H1 (cell line): ENCODE measurements at regions not wholly inside any gene's neighbourhood (a gene's known extent, or its start where the extent isn't known, plus 50 kb on each side); places are given as distances from the start of the nearest gene placed in this dataset.

ENCODE experiments used
- CTCF ChIA-PET: fragments of 300-600 bp; sonication (Branson Sonifier 250); formaldehyde crosslinking; loops from one replicate; lab custom pipeline; 2021; ENCODE audit not compliant: partially characterized antibody; lab: Charles Lee
- POLR2A ChIA-PET: fragments of 300-600 bp; sonication (Branson Sonifier 250); formaldehyde crosslinking; loops from one replicate; lab custom pipeline; 2021; ENCODE audit warnings: inconsistent platforms; ENCODE audit not compliant: partially characterized antibody; lab: Charles Lee
- DNase-seq, 2 experiments: peaks; one replicate each; pipeline versions ENCODE4 v3.0.0 to v3.0.0-alpha.2; 2010 to 2022; ENCODE audit warnings: low spot score in 2 of 2, low read depth in 1 of 2, mixed read lengths in 1 of 2
- FAIRE-seq: peaks from 2 replicates; lab custom pipeline; 2011; peaks lifted over from hg19 to GRCh38; lab: Jason Lieb, UNC
- H2AFZ ChIP-seq: 2 replicates; pipeline ENCODE4 v1.8.1; 2012; ENCODE audit warnings: low read length, inconsistent platforms
- H2AK5ac ChIP-seq: 2 replicates; pipeline ENCODE4 v1.6.1; 2013; ENCODE audit warnings: low read depth, low read length
- H2BK120ac ChIP-seq: replicated peaks from 2 replicates; pipeline ENCODE3; 2013; ENCODE audit warnings: low read depth, low read length, inconsistent platforms
- H2BK12ac ChIP-seq: 2 replicates; pipeline ENCODE4 v1.6.1; 2013; ENCODE audit warnings: low read depth, low read length
- H2BK15ac ChIP-seq: 2 replicates; pipeline ENCODE4 v1.6.1; 2013; ENCODE audit warnings: low read length
- H2BK20ac ChIP-seq: 2 replicates; pipeline ENCODE4 v1.6.1; 2013; ENCODE audit warnings: low read length
- H2BK5ac ChIP-seq: 2 replicates; pipeline ENCODE4 v1.6.1; 2013; ENCODE audit warnings: low read depth, low read length
- H3K14ac ChIP-seq: 2 replicates; pipeline ENCODE4 v1.6.1; 2013; ENCODE audit warnings: inconsistent platforms; ENCODE audit not compliant: insufficient read length
- H3K18ac ChIP-seq: 2 replicates; pipeline ENCODE4 v1.6.1; 2013; ENCODE audit warnings: low read length; ENCODE audit errors: extremely low read depth
- H3K23ac ChIP-seq: 2 replicates; pipeline ENCODE4 v1.6.1; 2013; ENCODE audit warnings: inconsistent platforms; ENCODE audit not compliant: insufficient read length
- H3K23me2 ChIP-seq: 2 replicates; pipeline ENCODE4 v1.6.1; 2013; ENCODE audit warnings: low read depth, low read length
- H3K27ac ChIP-seq: 2 replicates; pipeline ENCODE4 v1.6.1; 2011; ENCODE audit warnings: low read depth, low read length, inconsistent platforms
- H3K27me3 ChIP-seq, 4 experiments: replicated peaks in 1 of 4; 1 replicate in 1 of 4; 2 replicates in 3 of 4; pipeline versions ENCODE4 v1.6.1 to v1.8.1; 2011 to 2013; ENCODE audit warnings: low read length in 3 of 4, mild to moderate bottlenecking in 3 of 4, inconsistent platforms in 2 of 4, mixed read lengths in 2 of 4, moderate library complexity in 1 of 4; ENCODE audit not compliant: control insufficient read depth in 3 of 4, insufficient read depth in 3 of 4; ENCODE audit errors: extremely low read depth in 1 of 4
- H3K36me3 ChIP-seq, 4 experiments: 2 replicates each; pipeline versions ENCODE4 v1.6.1 to v1.8.1; 2011 to 2013; ENCODE audit warnings: mild to moderate bottlenecking in 4 of 4, low read length in 3 of 4, moderate library complexity in 2 of 4, control low read depth in 1 of 4, inconsistent platforms in 1 of 4; ENCODE audit not compliant: insufficient read depth in 4 of 4, control insufficient read depth in 2 of 4
- H3K4ac ChIP-seq: replicated peaks from 2 replicates; pipeline ENCODE3; 2013; ENCODE audit warnings: low read length, low read depth, mixed read lengths, inconsistent platforms; ENCODE audit not compliant: insufficient read length
- H3K4me1 ChIP-seq, 4 experiments: replicated peaks in 1 of 4; 1 replicate in 1 of 4; 2 replicates in 3 of 4; pipeline versions ENCODE4 v1.6.1 to v1.8.1; 2011 to 2013; ENCODE audit warnings: low read length in 3 of 4, inconsistent platforms in 2 of 4, mixed read lengths in 1 of 4; ENCODE audit not compliant: insufficient read depth in 4 of 4, control insufficient read depth in 3 of 4
- H3K4me2 ChIP-seq, 2 experiments: 2 replicates each; pipeline versions ENCODE4 v1.6.1 to v1.8.1; 2011 to 2013; ENCODE audit warnings: low read depth in 2 of 2, low read length in 2 of 2, control low read depth in 1 of 2, inconsistent platforms in 1 of 2, mild to moderate bottlenecking in 1 of 2; ENCODE audit not compliant: insufficient read depth in 1 of 2
- H3K4me3 ChIP-seq, 4 experiments: fragments of 200-600, 300-600 bp in 1 of 4; sonication (generic), shearing (Covaris generic), sonication (Bioruptor Twin) in 1 of 4; 2 replicates each; pipeline versions ENCODE4 v1.5.1 to v1.8.1; 2011 to 2016; ENCODE audit warnings: low read length in 4 of 4, low read depth in 3 of 4, control low read depth in 2 of 4, inconsistent platforms in 2 of 4, mild to moderate bottlenecking in 2 of 4, mixed read lengths in 1 of 4, moderate library complexity in 1 of 4; ENCODE audit not compliant: insufficient read depth in 2 of 4; ENCODE audit errors: extremely low read depth in 1 of 4
- H3K56ac ChIP-seq: replicated peaks from 2 replicates; pipeline ENCODE3; 2013; ENCODE audit warnings: low read depth, mild to moderate bottlenecking, mixed read lengths, low read length, inconsistent platforms; ENCODE audit not compliant: insufficient read length
- H3K79me1 ChIP-seq: 2 replicates; pipeline ENCODE4 v1.6.1; 2013; ENCODE audit warnings: low read depth, low read length, control low read depth
- H3K79me2 ChIP-seq, 2 experiments: 2 replicates each; pipeline versions ENCODE4 v1.6.1 to v1.8.1; 2012 to 2013; ENCODE audit warnings: low read length in 2 of 2, mild to moderate bottlenecking in 2 of 2, inconsistent platforms in 1 of 2; ENCODE audit not compliant: insufficient read depth in 2 of 2, control insufficient read depth in 1 of 2
- H3K9ac ChIP-seq, 4 experiments: replicated peaks in 1 of 4; 1 replicate in 1 of 4; 2 replicates in 3 of 4; pipeline versions ENCODE4 v1.6.1 to v1.8.1; 2011 to 2013; ENCODE audit warnings: low read depth in 3 of 4, low read length in 3 of 4, control low read depth in 2 of 4, mild to moderate bottlenecking in 2 of 4, moderate library complexity in 2 of 4, inconsistent platforms in 1 of 4; ENCODE audit errors: extremely low read depth in 1 of 4
- H3K9me3 ChIP-seq, 2 experiments: 2 replicates each; pipeline versions ENCODE4 v1.6.1 to v1.8.1; 2012 to 2013; ENCODE audit warnings: mild to moderate bottlenecking in 2 of 2, moderate library complexity in 2 of 2, control low read depth in 1 of 2, inconsistent platforms in 1 of 2, low read depth in 1 of 2, low read length in 1 of 2, mixed read lengths in 1 of 2; ENCODE audit not compliant: insufficient read depth in 2 of 2
- H4K20me1 ChIP-seq, 2 experiments: replicated peaks in 1 of 2; 2 replicates each; pipeline versions ENCODE3 to v1.8.1; 2011 to 2013; ENCODE audit warnings: inconsistent platforms in 2 of 2, low read length in 2 of 2, mild to moderate bottlenecking in 1 of 2; ENCODE audit not compliant: insufficient read depth in 2 of 2, control insufficient read depth in 1 of 2
- H4K5ac ChIP-seq: 2 replicates; pipeline ENCODE4 v1.6.1; 2013; ENCODE audit warnings: low read length, low read depth, mixed read lengths, inconsistent platforms; ENCODE audit not compliant: insufficient read length
- H4K8ac ChIP-seq: 2 replicates; pipeline ENCODE4 v1.8.0; 2013; ENCODE audit warnings: mild to moderate bottlenecking, moderate library complexity, low read length, inconsistent platforms; ENCODE audit not compliant: insufficient read depth; ENCODE audit errors: extremely low read depth
- H4K91ac ChIP-seq: replicated peaks from 2 replicates; pipeline ENCODE3; 2013; ENCODE audit warnings: low read length, mixed read lengths, inconsistent platforms; ENCODE audit not compliant: insufficient read length
- WGBS, 2 experiments: shearing (Covaris generic) in 1 of 2; methylation state at CpG; one replicate each; pipeline versions ENCODE4 v1.1.6 to v1.1.7; 2013 to 2015; ENCODE audit warnings: low lambda C conversion rate in 2 of 2, mixed read lengths in 2 of 2, inconsistent platforms in 1 of 2, low coverage in 1 of 2, missing lambda C conversion rate in 1 of 2; ENCODE audit not compliant: insufficient replicate concordance in 2 of 2, insufficient coverage in 1 of 2, insufficient read length in 1 of 2; ENCODE audit errors: extremely low coverage in 1 of 2, missing lambda C conversion rate in 1 of 2; 5-methylcytosine and 5-hydroxymethylcytosine counted together
- TF ChIP-seq, protein P1 (sequence below): fragments of 300-600 bp; sonication (generic); IDR thresholded peaks from 2 replicates; pipeline ENCODE4 v1.7.1; 2012; ENCODE audit warnings: low read length, moderate library complexity, mild to moderate bottlenecking, inconsistent platforms; ENCODE audit not compliant: insufficient replicate concordance

DNA sequence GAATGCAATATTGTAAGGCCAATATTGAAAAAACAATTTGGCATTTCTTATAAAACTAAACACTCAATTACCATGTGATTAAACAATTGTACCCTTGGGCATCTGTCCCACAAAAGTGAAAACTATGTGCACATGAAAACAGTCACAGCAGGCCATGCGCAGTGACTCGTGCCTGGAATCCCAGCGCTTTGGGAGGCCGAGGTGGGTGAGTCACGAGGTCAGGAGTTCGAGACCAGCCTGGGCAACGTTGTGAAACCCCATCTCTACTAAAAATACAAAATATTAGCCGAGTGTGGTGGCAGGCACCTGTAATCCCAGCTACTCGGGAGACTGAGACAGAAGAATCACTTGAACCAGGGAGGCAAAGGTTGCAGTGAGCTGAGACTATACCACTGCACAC, 343.7 kb downstream of the DMRTA1 start:
- Histone ChIP-seq H3K4ac (no peak overlapping the region), H3K23ac (no peak overlapping the region), H2BK120ac (no peak overlapping the region), H4K5ac (no peak overlapping the region), H3K4me2 (no peak overlapping the region), H3K56ac (no peak overlapping the region), H3K36me3 (no peaks in the 10 kb centered on the region), H2BK5ac (no peak overlapping the region), H3K27ac (no peak overlapping the region), H3K4me3 (no peak overlapping the region), H2AFZ (no peak overlapping the region), H3K9me3 (no peaks in the 10 kb centered on the region), H3K79me2 (no peaks in the 10 kb centered on the region), H3K14ac (no peak overlapping the region), H3K9ac (no peak overlapping the region), H3K4me1 (peaks cover 0 to 2% (median under 1%) of the 10 kb centered on the region in 4 experiments; a peak in 1 of 7 replicates), H4K8ac (no peak overlapping the region), H3K27me3 (no peaks in the 10 kb centered on the region), H3K23me2 (no peaks in the 10 kb centered on the region), H4K91ac (no peak overlapping the region), H2BK12ac (no peak overlapping the region), H3K18ac (no peak overlapping the region), H2BK15ac (no peak overlapping the region), H3K79me1 (no peaks in the 10 kb centered on the region), H2AK5ac (no peak overlapping the region), H2BK20ac (no peak overlapping the region), H4K20me1 (no peaks in the 10 kb centered on the region)
- DNase-seq (no peak), FAIRE-seq (no peak)
- ChIA-PET POLR2A (no interaction called here), CTCF (interaction anchor here (0.6 to 0.7 kb wide), 2 partner anchors 338 to 1356 kb away, joined by 3 read pairs; no protein-coding TSS in a partner anchor)
- WGBS, 2 experiments = 91% methylated on average over 9 of the region's 9 CpGs; no CpG with 5 or more reads in 1 of the 2 experiments
- TF ChIP-seq, protein P1, sequence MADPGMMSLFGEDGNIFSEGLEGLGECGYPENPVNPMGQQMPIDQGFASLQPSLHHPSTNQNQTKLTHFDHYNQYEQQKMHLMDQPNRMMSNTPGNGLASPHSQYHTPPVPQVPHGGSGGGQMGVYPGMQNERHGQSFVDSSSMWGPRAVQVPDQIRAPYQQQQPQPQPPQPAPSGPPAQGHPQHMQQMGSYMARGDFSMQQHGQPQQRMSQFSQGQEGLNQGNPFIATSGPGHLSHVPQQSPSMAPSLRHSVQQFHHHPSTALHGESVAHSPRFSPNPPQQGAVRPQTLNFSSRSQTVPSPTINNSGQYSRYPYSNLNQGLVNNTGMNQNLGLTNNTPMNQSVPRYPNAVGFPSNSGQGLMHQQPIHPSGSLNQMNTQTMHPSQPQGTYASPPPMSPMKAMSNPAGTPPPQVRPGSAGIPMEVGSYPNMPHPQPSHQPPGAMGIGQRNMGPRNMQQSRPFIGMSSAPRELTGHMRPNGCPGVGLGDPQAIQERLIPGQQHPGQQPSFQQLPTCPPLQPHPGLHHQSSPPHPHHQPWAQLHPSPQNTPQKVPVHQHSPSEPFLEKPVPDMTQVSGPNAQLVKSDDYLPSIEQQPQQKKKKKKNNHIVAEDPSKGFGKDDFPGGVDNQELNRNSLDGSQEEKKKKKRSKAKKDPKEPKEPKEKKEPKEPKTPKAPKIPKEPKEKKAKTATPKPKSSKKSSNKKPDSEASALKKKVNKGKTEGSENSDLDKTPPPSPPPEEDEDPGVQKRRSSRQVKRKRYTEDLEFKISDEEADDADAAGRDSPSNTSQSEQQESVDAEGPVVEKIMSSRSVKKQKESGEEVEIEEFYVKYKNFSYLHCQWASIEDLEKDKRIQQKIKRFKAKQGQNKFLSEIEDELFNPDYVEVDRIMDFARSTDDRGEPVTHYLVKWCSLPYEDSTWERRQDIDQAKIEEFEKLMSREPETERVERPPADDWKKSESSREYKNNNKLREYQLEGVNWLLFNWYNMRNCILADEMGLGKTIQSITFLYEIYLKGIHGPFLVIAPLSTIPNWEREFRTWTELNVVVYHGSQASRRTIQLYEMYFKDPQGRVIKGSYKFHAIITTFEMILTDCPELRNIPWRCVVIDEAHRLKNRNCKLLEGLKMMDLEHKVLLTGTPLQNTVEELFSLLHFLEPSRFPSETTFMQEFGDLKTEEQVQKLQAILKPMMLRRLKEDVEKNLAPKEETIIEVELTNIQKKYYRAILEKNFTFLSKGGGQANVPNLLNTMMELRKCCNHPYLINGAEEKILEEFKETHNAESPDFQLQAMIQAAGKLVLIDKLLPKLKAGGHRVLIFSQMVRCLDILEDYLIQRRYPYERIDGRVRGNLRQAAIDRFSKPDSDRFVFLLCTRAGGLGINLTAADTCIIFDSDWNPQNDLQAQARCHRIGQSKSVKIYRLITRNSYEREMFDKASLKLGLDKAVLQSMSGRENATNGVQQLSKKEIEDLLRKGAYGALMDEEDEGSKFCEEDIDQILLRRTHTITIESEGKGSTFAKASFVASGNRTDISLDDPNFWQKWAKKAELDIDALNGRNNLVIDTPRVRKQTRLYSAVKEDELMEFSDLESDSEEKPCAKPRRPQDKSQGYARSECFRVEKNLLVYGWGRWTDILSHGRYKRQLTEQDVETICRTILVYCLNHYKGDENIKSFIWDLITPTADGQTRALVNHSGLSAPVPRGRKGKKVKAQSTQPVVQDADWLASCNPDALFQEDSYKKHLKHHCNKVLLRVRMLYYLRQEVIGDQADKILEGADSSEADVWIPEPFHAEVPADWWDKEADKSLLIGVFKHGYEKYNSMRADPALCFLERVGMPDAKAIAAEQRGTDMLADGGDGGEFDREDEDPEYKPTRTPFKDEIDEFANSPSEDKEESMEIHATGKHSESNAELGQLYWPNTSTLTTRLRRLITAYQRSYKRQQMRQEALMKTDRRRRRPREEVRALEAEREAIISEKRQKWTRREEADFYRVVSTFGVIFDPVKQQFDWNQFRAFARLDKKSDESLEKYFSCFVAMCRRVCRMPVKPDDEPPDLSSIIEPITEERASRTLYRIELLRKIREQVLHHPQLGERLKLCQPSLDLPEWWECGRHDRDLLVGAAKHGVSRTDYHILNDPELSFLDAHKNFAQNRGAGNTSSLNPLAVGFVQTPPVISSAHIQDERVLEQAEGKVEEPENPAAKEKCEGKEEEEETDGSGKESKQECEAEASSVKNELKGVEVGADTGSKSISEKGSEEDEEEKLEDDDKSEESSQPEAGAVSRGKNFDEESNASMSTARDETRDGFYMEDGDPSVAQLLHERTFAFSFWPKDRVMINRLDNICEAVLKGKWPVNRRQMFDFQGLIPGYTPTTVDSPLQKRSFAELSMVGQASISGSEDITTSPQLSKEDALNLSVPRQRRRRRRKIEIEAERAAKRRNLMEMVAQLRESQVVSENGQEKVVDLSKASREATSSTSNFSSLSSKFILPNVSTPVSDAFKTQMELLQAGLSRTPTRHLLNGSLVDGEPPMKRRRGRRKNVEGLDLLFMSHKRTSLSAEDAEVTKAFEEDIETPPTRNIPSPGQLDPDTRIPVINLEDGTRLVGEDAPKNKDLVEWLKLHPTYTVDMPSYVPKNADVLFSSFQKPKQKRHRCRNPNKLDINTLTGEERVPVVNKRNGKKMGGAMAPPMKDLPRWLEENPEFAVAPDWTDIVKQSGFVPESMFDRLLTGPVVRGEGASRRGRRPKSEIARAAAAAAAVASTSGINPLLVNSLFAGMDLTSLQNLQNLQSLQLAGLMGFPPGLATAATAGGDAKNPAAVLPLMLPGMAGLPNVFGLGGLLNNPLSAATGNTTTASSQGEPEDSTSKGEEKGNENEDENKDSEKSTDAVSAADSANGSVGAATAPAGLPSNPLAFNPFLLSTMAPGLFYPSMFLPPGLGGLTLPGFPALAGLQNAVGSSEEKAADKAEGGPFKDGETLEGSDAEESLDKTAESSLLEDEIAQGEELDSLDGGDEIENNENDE = no peak
